ENCODE measurements at regions not wholly inside any gene's neighbourhood (a gene's known extent, or its start where the extent isn't known, plus 50 kb on each side); places are given as distances from the start of the nearest gene placed in this dataset.
A peak's percentile ranks its signal among the peaks of the same experiment; 100 is the strongest.
"Not testable (repeated sequence)": the region's sequence is repeated elsewhere in the genome, so short reads cannot be mapped to it uniquely, and the experiment has no call there.

GRCh38 chr15:81723701-81724100, 322.1 kb downstream of the MEX3B start:
- no peak for DNase-seq (ENCODE audit: low read depth)

- no peak for DNase-seq (ENCODE audit: low read depth)
Measured at GRCh38 chr15:81723113-81723651, 322.6 kb downstream of the MEX3B start.

GRCh38 chr15:81716468-81716867, 329.4 kb downstream of the MEX3B start:
- not testable (repeated sequence) for DNase-seq (ENCODE audit: low read depth)

- DNase-seq (ENCODE audit: low read depth): no peak
Measured at GRCh38 chr15:81710328-81710727, 335.5 kb downstream of the MEX3B start.

- DNase-seq (ENCODE audit: low read depth): not testable (repeated sequence)
Measured at GRCh38 chr15:81706816-81707346, 332.9 kb upstream of the TMC3 start.

- not testable (repeated sequence) for DNase-seq (ENCODE audit: low read depth)
Measured at GRCh38 chr15:81705727-81706126, 331.7 kb upstream of the TMC3 start.

- DNase-seq (ENCODE audit: low read depth): no peak
Measured at GRCh38 chr15:81686021-81686420, 312.0 kb upstream of the TMC3 start.

- no peak for DNase-seq (ENCODE audit: low read depth)
Measured at GRCh38 chr15:81685237-81685636, 311.2 kb upstream of the TMC3 start.

- no peak for DNase-seq (ENCODE audit: low read depth)
Measured at GRCh38 chr15:81680829-81681228, 306.8 kb upstream of the TMC3 start.

GRCh38 chr15:81666839-81667238, 292.8 kb upstream of the TMC3 start:
- peak; percentile 0 for DNase-seq (ENCODE audit: low read depth)

- DNase-seq (ENCODE audit: low read depth): no peak
Measured at GRCh38 chr15:81660976-81661375, 287.0 kb upstream of the TMC3 start.

GRCh38 chr15:81653259-81653658, 279.2 kb upstream of the TMC3 start:
- no peak for DNase-seq (ENCODE audit: low read depth)

GRCh38 chr15:81645470-81645869, 271.5 kb upstream of the TMC3 start:
- no peak for DNase-seq (ENCODE audit: low read depth)

- no peak for DNase-seq (ENCODE audit: low read depth)
Measured at GRCh38 chr15:81643771-81644170, 269.8 kb upstream of the TMC3 start.

- DNase-seq (ENCODE audit: low read depth): no peak
Measured at GRCh38 chr15:81642451-81642990, 268.5 kb upstream of the TMC3 start.

- not testable (repeated sequence) for DNase-seq (ENCODE audit: low read depth)
Measured at GRCh38 chr15:81636064-81636463, 262.1 kb upstream of the TMC3 start.

- DNase-seq (ENCODE audit: low read depth): no peak
Measured at GRCh38 chr15:81633889-81634288, 259.9 kb upstream of the TMC3 start.

- no peak for DNase-seq (ENCODE audit: low read depth)
Measured at GRCh38 chr15:81625896-81626295, 251.9 kb upstream of the TMC3 start.

GRCh38 chr15:81619002-81619401, 245.0 kb upstream of the TMC3 start:
- DNase-seq (ENCODE audit: low read depth): no peak

- DNase-seq (ENCODE audit: low read depth): no peak
Measured at GRCh38 chr15:81612631-81613030, 238.6 kb upstream of the TMC3 start.

GRCh38 chr15:81611679-81612078, 237.7 kb upstream of the TMC3 start:
- no peak for DNase-seq (ENCODE audit: low read depth)

GRCh38 chr15:81608309-81608829, 234.4 kb upstream of the TMC3 start:
- DNase-seq (ENCODE audit: low read depth): no peak

GRCh38 chr15:81604713-81605112, 230.7 kb upstream of the TMC3 start:
- DNase-seq (ENCODE audit: low read depth): no peak
